ENCODE measurements at regions not wholly inside any gene's neighbourhood (a gene's known extent, or its start where the extent isn't known, plus 50 kb on each side); places are given as distances from the start of the nearest gene placed in this dataset.

GRCh38 chr10:107614939-107615685, 450.6 kb upstream of the SORCS1 start:
- no peak overlapping the region for H3K4me3 ChIP-seq (replicated peaks in 1 of 2; ENCODE audit: low read depth in 1 of 2, low read length in 2 of 2)
- H3K27ac ChIP-seq (ENCODE audit: low read depth, low read length) = no peak overlapping the region
- TF ChIP-seq REST (IDR thresholded peaks at IDR 0.05; ENCODE audit: low read depth) (no peak), CBX3 (IDR thresholded peaks at IDR 0.05; ENCODE audit: low read depth) (no peak), ZNF274 (IDR thresholded peaks at IDR 0.05; ENCODE audit: low read depth, low read length) (no peak), ELF1 (IDR thresholded peaks at IDR 0.05; ENCODE audit: borderline replicate concordance, low read depth) (no peak), EZH2phosphoT487 (IDR thresholded peaks at IDR 0.05; ENCODE audit: borderline replicate concordance) (no peak), FOSL1 (IDR thresholded peaks at IDR 0.05; ENCODE audit: low read depth) (no peak), EGR1 (IDR thresholded peaks at IDR 0.05; ENCODE audit: low read depth) (no peak), ZBTB33 (IDR thresholded peaks at IDR 0.05; ENCODE audit: extremely low read depth, insufficient replicate concordance, low read length) (no peak), TCF7L2 (IDR thresholded peaks at IDR 0.05; ENCODE audit: borderline replicate concordance, extremely low read depth, insufficient read depth, insufficient read length) (no peak), SIN3A (IDR thresholded peaks at IDR 0.05; ENCODE audit: low read depth) (no peak), MAX (IDR thresholded peaks at IDR 0.05) (no peak), POLR2AphosphoS5 (IDR thresholded peaks at IDR 0.05; ENCODE audit: low read depth, low read length) (no peak), ZFX (IDR thresholded peaks at IDR 0.05) (no peak), YY1 (IDR thresholded peaks at IDR 0.05; ENCODE audit: extremely low read depth, insufficient replicate concordance, low read depth, low read length) (no peak), SRF (IDR thresholded peaks at IDR 0.05; ENCODE audit: low read depth) (no peak), JUND (IDR thresholded peaks at IDR 0.05) (no peak)
- no peaks in the 10 kb centered on the region for H3K27me3 ChIP-seq (ENCODE audit: insufficient read depth, low read length)
- H2AFZ ChIP-seq (ENCODE audit: low read depth, low read length, poor library complexity, severe bottlenecking) = no peak overlapping the region
- POLR2A ChIA-PET = no interaction called here
- H3K9ac ChIP-seq (ENCODE audit: low read length) = no peak overlapping the region
- H3K79me2 ChIP-seq (ENCODE audit: insufficient read depth, low read length) = no peaks in the 10 kb centered on the region
- H3K4me2 ChIP-seq (ENCODE audit: low read length) = no peak overlapping the region
- no peak for DNase-seq (ENCODE audit: low read depth, low spot score)
- no peaks in the 10 kb centered on the region for H3K4me1 ChIP-seq (ENCODE audit: control insufficient read depth in 1 of 2, insufficient read depth in 2 of 2, low read length in 2 of 2)
- RAD21 ChIA-PET (ENCODE audit: low non-redundant PET in 1 of 2, low total read pairs in 2 of 2, uncharacterized antibody in 2 of 2, unreplicated experiment in 2 of 2) = no interaction called here
- H3K36me3 ChIP-seq (ENCODE audit: control insufficient read depth in 1 of 2, insufficient read depth in 2 of 2, low read length in 2 of 2) = no peaks in the 10 kb centered on the region
- no peak for ATAC-seq
- BruUV-seq (replicated peaks) = no TSS peak
- no peaks in the 10 kb centered on the region for H3K9me2 ChIP-seq (ENCODE audit: insufficient read depth)
- peaks cover 38 to 51% of the 10 kb centered on the region in 2 experiments; a peak in 2 of 4 replicates for H3K9me3 ChIP-seq (ENCODE audit: control insufficient read depth in 1 of 2, insufficient read depth in 1 of 2, low read depth in 1 of 2, low read length in 2 of 2)
- intact Hi-C loops (cut with micrococcal nuclease) = no loop called here
- H4K20me1 ChIP-seq (ENCODE audit: insufficient read depth) = no peaks in the 10 kb centered on the region
- CTCF ChIA-PET = no interaction called here

Data from HCT116 (cell line).